ENCODE measurements at regions not wholly inside any gene's neighbourhood (a gene's known extent, or its start where the extent isn't known, plus 50 kb on each side); places are given as distances from the start of the nearest gene placed in this dataset.
A peak's percentile ranks its signal among the peaks of the same experiment; 100 is the strongest.

- TF ChIP-seq CTCF (IDR thresholded peaks at IDR 0.05; ENCODE audit: low read depth, low read length) (peak; percentile 87), EZH2phosphoT487 (IDR thresholded peaks at IDR 0.05; ENCODE audit: low read depth) (no peak)
Measured at GRCh38 chr9:119968836-119969707, 599.8 kb upstream of the BRINP1 start.

Data from OCI-LY3 (cell line).